ENCODE measurements at regions not wholly inside any gene's neighbourhood (a gene's known extent, or its start where the extent isn't known, plus 50 kb on each side); places are given as distances from the start of the nearest gene placed in this dataset.

DNA sequence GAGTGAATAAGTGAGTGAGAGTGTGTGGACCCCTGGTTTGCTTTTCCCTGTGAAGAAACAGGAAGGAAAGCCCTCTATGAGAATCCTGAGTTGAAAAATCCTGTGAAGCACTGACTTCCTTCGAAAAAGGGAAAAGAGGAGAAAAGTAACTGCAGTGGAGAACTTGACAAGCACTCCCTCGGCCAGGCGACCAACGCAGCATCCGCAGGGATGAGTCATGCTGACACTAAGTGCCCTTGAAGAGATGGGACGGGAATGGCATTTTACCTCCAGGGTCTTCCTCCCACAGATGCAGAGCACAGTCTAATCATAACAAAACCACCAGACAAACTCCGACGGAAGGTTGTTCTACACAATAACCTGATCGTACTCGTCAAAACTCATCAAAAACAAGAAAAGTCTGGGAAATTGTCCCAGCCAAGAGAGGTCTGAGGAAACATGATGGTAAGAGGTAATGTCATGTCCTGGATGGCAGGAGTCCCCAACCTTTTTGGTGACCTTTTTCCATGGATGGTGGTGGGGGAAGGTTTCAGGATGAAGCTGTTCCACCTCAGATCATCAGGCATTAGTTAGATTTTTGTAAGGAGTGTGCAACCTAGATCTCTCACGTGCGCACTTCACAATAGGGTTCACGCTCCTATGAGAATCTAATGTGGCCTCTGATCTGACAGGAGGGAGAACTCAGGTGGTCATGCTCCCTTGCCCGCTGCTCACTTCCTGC lies 132.2 kb upstream of the B3GAT1 start:
- TF ChIP-seq, protein P1, sequence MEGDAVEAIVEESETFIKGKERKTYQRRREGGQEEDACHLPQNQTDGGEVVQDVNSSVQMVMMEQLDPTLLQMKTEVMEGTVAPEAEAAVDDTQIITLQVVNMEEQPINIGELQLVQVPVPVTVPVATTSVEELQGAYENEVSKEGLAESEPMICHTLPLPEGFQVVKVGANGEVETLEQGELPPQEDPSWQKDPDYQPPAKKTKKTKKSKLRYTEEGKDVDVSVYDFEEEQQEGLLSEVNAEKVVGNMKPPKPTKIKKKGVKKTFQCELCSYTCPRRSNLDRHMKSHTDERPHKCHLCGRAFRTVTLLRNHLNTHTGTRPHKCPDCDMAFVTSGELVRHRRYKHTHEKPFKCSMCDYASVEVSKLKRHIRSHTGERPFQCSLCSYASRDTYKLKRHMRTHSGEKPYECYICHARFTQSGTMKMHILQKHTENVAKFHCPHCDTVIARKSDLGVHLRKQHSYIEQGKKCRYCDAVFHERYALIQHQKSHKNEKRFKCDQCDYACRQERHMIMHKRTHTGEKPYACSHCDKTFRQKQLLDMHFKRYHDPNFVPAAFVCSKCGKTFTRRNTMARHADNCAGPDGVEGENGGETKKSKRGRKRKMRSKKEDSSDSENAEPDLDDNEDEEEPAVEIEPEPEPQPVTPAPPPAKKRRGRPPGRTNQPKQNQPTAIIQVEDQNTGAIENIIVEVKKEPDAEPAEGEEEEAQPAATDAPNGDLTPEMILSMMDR (IDR thresholded peaks at IDR 0.05; ENCODE audit: low read length, missing control alignments) = no peak
- no peak overlapping the region for H3K4me3 ChIP-seq (replicated peaks; ENCODE audit: low read depth, low read length)
- DNase-seq (ENCODE audit: low read depth) = no peak

DNA sequence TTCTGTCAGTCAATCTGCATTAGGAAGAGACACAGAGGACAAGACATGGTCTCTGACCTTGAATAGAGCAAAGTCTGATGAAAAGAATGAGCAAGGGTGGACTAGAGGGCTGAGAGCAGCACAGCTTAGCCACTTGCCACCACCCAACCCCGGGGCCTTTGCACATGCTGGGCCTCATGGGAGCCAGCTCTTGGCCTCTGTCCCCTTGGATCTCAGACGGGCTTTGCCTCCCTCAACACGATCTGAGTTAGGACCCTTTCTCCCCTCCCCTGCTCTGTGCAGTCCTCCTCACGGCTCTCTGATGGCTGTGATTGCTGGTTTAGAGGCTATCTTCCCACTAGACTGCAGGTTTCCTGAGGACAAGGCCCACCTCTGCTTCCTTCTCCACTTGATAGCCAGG lies 131.6 kb upstream of the B3GAT1 start:
- TF ChIP-seq, protein P1 (IDR thresholded peaks at IDR 0.05; ENCODE audit: low read length, missing control alignments) = no peak
- H3K4me3 ChIP-seq (replicated peaks; ENCODE audit: low read depth, low read length) = no peak overlapping the region

DNA sequence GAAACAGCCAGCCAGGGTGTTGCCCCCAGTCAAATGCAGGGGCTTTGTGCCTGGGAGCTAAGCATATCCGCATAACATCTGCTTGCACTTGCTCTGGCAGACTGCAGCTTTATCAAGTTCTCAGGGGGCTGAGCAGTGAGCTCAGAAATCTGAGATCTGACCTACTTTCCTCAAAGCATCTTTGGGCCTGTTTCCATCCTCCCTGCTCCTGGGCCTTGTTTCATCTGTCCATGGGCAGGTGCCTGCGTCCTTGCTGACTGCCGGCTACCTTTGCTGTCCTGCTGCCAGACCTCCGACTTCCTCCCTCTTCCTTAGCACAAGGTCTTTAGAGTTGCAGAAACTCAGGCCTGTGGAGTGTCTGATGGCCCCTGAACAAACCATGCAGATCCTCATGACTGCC lies 131.2 kb upstream of the B3GAT1 start:
- TF ChIP-seq, protein P1 (IDR thresholded peaks at IDR 0.05; ENCODE audit: low read length, missing control alignments) = no peak
- no peak for DNase-seq (ENCODE audit: low read depth)
- no peak overlapping the region for H3K4me3 ChIP-seq (replicated peaks; ENCODE audit: low read depth, low read length)

More for the DNA sequence above, 131.6 kb upstream of the B3GAT1 start:
- no peak for DNase-seq (ENCODE audit: low read depth)

DNA sequence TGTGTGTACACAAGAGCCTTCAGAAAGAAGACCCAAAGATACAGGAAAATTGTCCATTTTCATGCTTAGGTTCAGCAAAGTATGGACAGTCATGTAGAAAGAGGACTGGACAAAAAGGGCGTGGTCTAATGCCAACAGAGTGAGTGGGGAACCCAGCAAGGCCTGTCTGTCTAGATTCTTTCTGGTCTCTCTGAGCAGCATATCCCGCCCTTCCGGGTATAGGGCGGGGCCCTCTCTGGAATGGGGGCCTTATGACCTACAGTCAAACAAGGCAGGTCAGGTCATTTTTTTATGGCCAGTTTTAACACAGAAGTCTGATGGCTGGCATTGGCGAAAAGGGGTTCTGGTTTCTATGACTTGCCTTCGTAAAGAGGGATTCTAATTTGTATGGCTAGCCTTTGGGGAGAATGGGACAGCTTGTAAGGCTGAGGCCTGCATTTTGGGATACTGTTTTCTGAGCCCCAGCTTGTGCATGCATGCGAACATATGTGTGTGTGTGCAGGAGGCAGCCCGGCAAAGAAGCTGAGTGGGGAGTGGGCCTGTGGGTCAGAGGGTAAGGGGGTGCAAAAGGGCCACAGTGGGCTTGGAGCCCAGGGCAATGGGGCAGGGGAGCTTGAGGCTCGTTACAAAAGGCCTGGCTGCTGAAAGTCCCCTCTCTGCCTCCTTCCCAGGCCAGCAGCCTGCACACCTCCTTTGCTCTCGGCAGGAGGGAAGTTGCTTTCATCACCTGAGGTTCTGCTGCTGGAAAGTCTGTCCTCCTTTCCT lies 130.5 kb upstream of the B3GAT1 start:
- TF ChIP-seq, protein P1 (IDR thresholded peaks at IDR 0.05; ENCODE audit: low read length, missing control alignments) = no peak
- no peak overlapping the region for H3K4me3 ChIP-seq (replicated peaks; ENCODE audit: low read depth, low read length)

DNA sequence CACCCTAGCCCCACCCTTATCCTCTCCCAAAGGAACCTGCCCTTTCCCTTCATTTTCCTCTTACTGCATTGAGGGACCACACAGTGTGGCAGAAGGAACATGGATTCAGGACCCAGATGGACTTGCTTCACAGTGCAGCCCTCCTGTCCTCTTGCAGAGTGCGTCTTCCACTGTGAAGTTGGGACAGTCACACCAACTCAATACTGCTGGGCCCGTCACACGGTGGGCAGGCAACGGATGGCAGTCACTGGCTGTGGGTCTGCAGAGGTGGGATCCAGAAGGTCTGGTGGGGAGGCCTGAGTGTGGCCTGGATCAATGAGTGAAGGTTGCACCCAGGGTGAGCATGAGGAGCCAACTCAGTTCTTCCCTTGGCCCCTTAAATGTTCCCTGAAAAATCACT lies 129.9 kb upstream of the B3GAT1 start:
- DNase-seq (ENCODE audit: low read depth) = no peak

More for the DNA sequence above, 130.5 kb upstream of the B3GAT1 start:
- DNase-seq (ENCODE audit: low read depth) = no peak

DNA sequence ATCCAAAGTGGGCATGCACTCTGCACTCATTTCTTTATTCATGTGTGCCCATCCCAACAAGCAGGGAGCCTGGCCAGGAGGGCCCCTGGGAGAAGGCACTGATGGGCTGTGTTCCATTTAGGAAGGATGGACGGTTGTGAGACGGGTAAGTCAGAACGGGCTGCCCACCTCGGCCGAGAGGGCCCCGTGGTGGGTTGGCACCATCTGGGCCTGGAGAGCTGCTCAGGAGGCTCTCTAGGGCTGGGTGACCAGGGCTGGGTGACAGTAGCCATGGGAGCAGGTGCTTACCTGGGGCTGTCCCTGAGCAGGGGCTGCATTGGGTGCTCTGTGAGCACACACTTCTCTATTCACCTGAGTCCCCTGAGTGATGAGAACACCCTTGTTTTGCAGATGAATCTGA lies 129.3 kb upstream of the B3GAT1 start:
- no peak overlapping the region for H3K4me3 ChIP-seq (replicated peaks; ENCODE audit: low read depth, low read length)
- TF ChIP-seq, protein P1 (IDR thresholded peaks at IDR 0.05; ENCODE audit: low read length, missing control alignments) = no peak
- DNase-seq (ENCODE audit: low read depth) = no peak

More for the DNA sequence above, 129.9 kb upstream of the B3GAT1 start:
- TF ChIP-seq, protein P1 (IDR thresholded peaks at IDR 0.05; ENCODE audit: low read length, missing control alignments) = no peak
- no peak overlapping the region for H3K4me3 ChIP-seq (replicated peaks; ENCODE audit: low read depth, low read length)

Measured in fibroblast of pulmonary artery (primary cell).